NCI-H128 (cell line): ENCODE measurements at regions not wholly inside any gene's neighbourhood (a gene's known extent, or its start where the extent isn't known, plus 50 kb on each side); places are given as distances from the start of the nearest gene placed in this dataset.

Experiments
- DNase-seq: peaks from one replicate; lab custom pipeline; 2025; ENCODE audit not compliant: unreplicated experiment; lab: John Stamatoyannopoulos, UW

DNA sequence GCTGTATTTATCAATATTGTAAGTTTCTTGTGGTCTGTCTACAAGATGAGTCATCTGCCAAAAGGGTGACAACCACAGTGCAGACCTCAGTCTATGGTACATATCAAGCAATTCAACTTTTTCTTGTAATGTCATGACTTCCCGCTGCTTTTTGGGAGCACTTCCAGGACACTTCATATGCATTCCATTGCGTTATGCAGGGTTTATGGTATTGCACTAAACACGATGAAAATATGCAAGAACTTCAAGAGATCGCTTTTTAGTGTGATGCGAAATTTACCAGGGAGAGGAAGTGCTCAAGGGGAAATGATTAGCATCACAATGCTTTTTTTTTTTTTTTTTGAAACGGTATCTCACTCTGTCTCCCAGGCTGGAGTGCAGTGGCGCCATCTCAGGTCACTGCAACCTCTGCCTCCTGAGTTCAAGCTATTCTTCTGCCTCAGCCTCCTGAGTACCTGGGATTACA, 166.5 kb downstream of the TFAP2A start:
- no peak for DNase-seq

DNA sequence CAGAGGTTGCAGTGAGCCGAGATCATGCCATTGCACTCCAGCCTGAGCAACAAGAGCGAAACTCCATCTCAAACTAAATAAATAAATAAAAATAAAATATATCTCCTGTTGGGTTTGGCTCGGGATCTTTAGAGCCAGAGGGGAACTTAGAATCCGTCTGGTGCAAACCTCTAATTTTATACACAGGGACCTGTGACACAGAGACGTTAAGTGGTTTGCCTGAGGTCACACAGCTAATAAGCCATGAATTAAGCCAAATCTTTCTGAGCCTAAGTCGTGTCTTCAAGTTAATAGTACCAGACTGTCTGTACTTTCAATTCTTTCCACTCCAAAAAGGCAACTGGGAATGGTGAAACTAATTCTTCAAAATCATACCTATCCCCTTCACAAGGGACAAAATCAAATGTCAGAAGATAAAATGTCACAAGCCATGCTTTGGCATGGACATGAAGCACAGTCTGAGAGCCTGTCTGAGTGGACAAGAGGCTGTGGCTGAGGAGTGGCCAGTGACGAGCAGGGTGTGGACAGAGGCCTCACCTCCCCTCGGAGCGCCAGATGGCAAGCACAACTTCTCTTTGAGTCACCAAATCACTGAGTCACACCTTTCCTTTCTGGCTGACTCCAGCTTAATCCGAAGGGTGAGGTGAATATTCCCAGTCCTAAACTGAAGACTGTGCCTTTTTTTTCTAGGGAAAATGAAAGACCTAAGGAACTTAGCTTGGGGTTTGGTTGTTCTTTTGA, 177.4 kb downstream of the TFAP2A start:
- DNase-seq: no peak

DNA sequence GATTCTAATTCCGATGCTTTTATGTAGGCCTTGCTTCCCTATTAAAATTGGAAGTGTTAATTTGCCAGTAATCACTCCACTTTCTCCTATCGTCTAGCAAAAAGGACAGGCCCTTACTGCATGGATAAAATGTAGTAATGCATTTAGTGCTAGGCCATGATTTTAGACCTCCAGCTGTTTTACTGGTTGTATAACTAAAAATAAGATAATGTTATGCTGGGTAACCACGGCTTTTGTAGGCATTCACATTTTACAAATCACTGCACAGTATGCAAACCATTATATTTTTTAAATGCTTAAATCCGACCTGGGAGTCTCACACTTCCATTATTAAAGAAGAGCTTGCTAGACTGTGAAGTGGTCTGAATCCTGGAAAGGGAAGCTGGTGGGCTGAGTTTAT, 179.5 kb downstream of the TFAP2A start:
- no peak for DNase-seq

- DNase-seq: no peak
Measured at GRCh38 chr6:10230531-10230930, 184.3 kb downstream of the TFAP2A start.

DNA sequence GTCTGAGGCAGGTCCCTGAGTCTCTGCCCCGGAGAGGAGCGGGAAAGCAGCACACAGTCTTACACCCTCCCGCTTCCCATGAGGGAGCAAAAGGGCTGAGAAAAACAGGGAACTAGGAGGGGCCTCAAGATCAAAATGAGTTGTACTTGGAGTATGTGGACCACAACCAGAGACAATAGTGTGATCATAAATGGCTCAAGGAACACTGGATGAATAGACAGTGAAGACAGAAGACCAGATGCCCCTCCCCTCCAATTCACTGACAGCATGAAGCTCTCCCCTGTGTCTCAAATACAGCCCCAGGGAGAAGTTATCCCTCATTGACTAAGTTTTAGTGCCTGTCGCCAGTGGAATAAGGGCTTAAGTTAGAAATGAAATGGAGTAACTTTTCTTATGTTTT, 191.0 kb downstream of the TFAP2A start:
- no peak for DNase-seq

DNA sequence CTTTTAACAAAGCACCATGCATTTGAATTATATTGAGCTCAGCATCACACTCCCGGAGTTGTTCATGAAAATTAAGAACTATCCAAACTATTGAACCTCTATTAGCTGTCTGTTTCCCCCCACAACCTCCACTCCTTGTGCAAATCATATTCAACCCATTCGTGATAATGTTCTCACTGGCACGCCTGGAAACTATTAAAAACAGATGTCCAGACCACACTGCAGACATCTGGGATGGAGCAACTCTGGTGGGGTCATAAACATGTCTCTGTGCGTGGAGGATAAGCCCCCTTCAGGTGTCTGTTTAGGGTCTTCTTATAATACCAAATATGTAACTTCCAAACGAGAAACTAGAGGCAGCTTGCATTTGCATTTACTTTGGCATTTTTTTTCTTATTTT, 193.7 kb downstream of the TFAP2A start:
- DNase-seq: no peak

GRCh38 chr6:10219510-10219909, 195.4 kb downstream of the TFAP2A start:
- no peak for DNase-seq

- DNase-seq: no peak
Measured at GRCh38 chr6:10217111-10217510, 197.8 kb downstream of the TFAP2A start.

DNA sequence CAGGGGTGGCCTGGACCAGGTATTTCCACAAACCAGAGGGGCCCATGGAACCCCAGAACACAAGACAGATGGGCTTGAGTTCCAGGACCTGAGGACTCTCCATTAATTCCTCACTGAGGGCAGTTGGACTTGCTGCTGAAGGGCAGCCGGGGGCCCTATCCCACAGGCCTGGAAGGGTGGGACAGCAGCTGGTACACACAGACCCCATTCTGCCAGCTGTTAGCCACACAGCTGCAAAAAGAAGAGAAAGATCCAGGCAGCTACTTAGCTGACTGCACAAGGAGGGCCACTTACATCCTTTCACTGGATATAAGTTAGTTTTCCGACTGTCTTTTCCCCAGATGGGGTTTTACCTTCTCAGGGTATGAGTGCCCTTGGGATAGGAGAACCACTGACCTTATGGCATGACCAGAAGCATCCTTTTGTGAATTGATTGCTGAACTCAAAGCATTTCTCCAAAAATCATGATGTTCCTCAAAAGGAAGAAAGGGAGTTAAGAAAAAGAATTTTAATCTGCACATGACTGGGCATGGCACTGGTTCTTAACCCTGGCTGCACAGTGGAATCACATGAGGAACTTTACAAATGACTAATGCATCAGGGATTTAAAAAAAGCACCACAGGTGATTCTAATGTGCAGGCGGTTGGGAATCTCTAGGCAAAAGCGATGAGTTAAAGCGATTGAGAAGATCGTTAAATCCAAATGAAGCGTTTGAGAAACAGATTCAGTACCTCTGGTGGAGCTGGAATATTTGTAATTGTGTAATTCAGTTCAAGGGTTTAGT, 199.4 kb downstream of the TFAP2A start:
- DNase-seq: no peak

DNA sequence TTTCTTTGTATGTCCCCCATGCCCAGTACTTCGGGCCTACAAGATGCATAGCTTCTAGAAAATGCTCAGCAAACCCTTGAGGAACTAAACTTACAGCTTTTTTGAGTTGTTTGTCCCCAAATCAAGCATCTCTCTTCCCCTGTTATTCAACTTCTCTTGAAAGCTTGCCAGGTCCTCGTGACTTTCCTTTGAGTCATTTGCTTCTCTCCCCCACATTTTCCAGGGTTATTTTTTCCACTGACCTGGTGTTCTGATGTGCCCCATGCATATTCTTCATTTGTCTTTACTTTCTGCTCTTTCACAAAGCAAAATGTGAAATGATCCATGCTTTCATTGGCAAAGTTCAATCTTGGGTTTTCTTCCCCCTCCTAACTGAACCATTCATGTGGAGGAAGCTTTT, 204.8 kb downstream of the TFAP2A start:
- DNase-seq: no peak

GRCh38 chr6:10205892-10206291, 209.0 kb downstream of the TFAP2A start:
- DNase-seq: no peak

DNA sequence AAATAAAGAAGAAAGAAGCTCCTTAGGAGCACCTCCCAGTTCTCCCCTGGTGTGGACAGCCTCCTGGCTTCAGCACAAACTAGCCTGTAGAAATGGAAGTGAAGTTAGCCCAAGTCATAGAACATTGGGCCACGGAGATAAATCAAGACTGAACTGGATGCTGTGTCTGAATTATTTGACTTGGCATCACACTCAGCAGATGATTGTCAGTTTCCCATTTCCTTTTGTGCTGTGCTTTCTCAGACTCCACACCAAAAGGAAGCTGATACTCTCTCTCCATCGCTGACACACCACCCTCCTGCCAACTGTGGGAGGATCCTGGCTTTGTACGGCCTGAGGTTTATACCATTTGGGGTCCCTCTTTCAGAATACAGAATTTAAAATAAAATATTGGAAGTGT, 209.8 kb downstream of the TFAP2A start:
- no peak for DNase-seq

GRCh38 chr6:10203651-10204050, 211.2 kb downstream of the TFAP2A start:
- no peak for DNase-seq

GRCh38 chr6:10202581-10202980, 212.3 kb downstream of the TFAP2A start:
- DNase-seq: no peak

DNA sequence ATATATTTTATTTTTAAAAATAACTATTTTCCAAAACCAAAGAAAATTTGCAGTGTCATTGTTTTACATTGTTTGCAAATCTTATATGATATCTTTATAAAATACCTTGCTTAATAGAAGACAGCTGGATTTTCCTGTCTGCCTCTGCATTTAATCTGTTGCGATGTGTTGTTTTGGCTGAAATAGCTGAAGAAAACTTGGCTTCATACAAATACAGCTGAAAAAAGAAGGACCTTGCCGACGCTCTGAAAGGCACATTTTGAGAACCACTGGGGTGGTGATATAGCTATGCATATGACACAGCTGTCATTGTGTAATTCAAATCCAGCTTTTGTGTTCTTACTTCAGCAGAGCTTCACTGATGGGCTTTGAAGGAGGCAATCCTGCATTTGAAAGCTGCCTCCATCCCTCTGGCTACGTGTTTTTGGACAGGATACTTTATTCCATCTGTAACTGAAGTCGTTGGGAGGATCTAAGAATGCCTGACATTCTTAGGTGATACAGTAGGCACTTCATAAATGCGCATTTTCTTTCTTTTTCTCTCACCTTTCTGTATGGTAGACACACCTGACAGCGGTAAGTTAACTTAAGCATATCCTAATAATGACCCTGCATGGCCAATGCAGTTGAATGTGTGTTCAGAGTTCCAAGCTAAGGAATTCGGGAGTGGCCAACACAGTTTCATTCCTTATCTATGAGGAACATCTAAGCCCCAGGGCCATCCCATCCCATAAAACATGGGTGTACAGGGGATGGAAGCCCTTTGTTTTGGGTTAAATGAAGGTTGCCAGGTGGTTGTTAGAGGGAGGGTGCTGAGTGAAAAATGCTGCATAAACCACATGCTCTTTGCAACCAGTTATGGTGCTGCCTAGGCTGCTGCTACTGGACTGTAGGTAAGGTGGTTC, 213.0 kb downstream of the TFAP2A start:
- no peak for DNase-seq

- no peak for DNase-seq
Measured at GRCh38 chr6:10196090-10196489, 218.8 kb downstream of the TFAP2A start.

- no peak for DNase-seq
Measured at GRCh38 chr6:10194816-10195672, 219.8 kb downstream of the TFAP2A start.

DNA sequence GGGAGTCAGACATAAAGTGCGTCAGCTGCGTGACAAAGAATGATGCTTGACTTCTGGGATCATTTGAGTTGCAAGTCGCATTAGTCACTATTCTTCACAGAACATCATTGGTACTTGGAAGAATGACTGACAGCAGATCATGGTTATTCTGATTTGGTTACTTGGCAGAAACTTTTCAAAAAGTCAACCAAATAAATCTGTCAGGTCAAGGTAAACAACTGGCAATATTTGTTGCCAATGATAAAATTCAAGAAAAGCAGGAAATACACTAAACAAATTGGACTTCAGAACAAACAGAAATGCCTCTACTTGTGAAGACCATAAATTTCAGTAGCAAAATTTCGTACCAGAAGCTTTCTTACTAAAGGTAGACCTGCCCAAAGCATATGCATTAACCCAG, 221.6 kb downstream of the TFAP2A start:
- no peak for DNase-seq

DNA sequence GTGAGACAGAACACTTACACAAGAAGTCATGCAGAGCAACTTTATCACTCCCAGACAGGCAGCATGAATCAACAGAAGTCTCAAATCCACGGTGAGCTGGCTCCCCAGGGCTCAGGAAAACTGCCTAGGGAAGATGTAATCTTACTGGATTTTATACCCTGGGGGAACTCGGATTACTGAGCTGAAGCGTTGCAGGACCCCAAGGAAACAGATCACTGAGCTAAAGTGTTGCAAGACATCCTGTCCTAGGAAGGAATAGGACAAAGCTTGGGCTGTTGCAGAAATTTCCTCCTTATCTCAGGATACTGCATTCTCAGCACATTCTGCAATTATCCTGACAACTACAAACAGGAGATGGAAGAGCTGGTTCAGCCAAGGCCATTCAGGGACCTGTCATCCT, 224.8 kb downstream of the TFAP2A start:
- DNase-seq: no peak

- no peak for DNase-seq
Measured at GRCh38 chr6:10184371-10185227, 230.3 kb downstream of the TFAP2A start.
